Heart left ventricle (tissue), 13 donors: ENCODE measurements at regions not wholly inside any gene's neighbourhood (a gene's known extent, or its start where the extent isn't known, plus 50 kb on each side); places are given as distances from the start of the nearest gene placed in this dataset.

Experiments
- POLR2A ChIP-seq, 2 donors: fragments of 450-650 bp; IDR thresholded peaks; one replicate each; pipeline ENCODE4 v1.6.1; 2017; ENCODE audit warnings: antibody characterized with exemption in 2 of 2, mild to moderate bottlenecking in 2 of 2, moderate library complexity in 2 of 2
- TF ChIP-seq, protein P1 (sequence below), 12 donors: fragments of 200-600 bp; sonication (generic) in 4 of 12; IDR thresholded peaks; one replicate each; pipeline versions ENCODE4 v1.5.0 to v1.8.0; 2018 to 2022; ENCODE audit warnings: antibody characterized with exemption in 12 of 12, mild to moderate bottlenecking in 5 of 12
- donor health status: ischemic (EF 13 %, LVEDD 7.1; RV severe dilation, severe dysfunction).
- donor health status: DM: no; HTN: yes; CAD: no.
- donor health status: DM: no; HTN: no; CAD: no.
- donor health status: ischemic (EF 25% LVEDD 6.9; RV normal size, moderate dysfunction).
- donor health status: ischemic (EF 25% LVEDD 5.7; RV mildly dilated, moderate dysfunction).
- donor health status: ischemic (EF 35%, LVEDD 5.7; RV mildly dilated, moderate dysfunction).
- donor health status: nonischemic (EF 11% LVEDD 7.7; RV severe dilation, severe dysfunction).
- donor health status: DM: yes; HTN: yes; CAD: no.
- donor health status: PGD.
- donor health status: ischemic (EF 29% LVEDD 5.4; RV normal size, mild dysfunction).
- donor health status: nonischemic (EF 23%, LVEDD 6.1; RV moderate dilation, normal function).

GRCh38 chr10:65796472-65796871, 1129.4 kb upstream of the LRRTM3 start:
- TF ChIP-seq, protein P1, sequence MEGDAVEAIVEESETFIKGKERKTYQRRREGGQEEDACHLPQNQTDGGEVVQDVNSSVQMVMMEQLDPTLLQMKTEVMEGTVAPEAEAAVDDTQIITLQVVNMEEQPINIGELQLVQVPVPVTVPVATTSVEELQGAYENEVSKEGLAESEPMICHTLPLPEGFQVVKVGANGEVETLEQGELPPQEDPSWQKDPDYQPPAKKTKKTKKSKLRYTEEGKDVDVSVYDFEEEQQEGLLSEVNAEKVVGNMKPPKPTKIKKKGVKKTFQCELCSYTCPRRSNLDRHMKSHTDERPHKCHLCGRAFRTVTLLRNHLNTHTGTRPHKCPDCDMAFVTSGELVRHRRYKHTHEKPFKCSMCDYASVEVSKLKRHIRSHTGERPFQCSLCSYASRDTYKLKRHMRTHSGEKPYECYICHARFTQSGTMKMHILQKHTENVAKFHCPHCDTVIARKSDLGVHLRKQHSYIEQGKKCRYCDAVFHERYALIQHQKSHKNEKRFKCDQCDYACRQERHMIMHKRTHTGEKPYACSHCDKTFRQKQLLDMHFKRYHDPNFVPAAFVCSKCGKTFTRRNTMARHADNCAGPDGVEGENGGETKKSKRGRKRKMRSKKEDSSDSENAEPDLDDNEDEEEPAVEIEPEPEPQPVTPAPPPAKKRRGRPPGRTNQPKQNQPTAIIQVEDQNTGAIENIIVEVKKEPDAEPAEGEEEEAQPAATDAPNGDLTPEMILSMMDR (IDR thresholded peaks at IDR 0.05): no peak
- TF ChIP-seq POLR2A (IDR thresholded peaks at IDR 0.05): no peak
